Psoas muscle (tissue), 7 donors: ENCODE measurements at regions not wholly inside any gene's neighbourhood (a gene's known extent, or its start where the extent isn't known, plus 50 kb on each side); places are given as distances from the start of the nearest gene placed in this dataset.

Experiments
- ATAC-seq, 4 donors: fragments of 200-7000 bp; cut with Tn5 transposase; one replicate each; pipeline ENCODE4 v1.9.1; 2020; ENCODE audit warnings: moderate library complexity in 3 of 4, mild to moderate bottlenecking in 2 of 4
- DNase-seq, 2 donors: peaks; one replicate each; pipeline ENCODE4 v3.0.0-alpha.2; 2020
- H3K27ac ChIP-seq: fragments of 200-600 bp; one replicate; pipeline ENCODE4 v1.8.0; 2022
- H3K27me3 ChIP-seq, 3 donors: fragments of 200-600 bp in 1 of 3; one replicate each; pipeline versions ENCODE4 v1.6.1 to v1.8.0; 2013 to 2022; ENCODE audit warnings: low read length in 2 of 3, mild to moderate bottlenecking in 2 of 3, moderate library complexity in 1 of 3; ENCODE audit not compliant: insufficient read depth in 3 of 3
- H3K36me3 ChIP-seq, 2 donors: fragments of 200-600 bp in 1 of 2; one replicate each; pipeline versions ENCODE4 v1.6.1 to v1.8.0; 2013 to 2022; ENCODE audit warnings: low read depth in 1 of 2, mild to moderate bottlenecking in 1 of 2, moderate library complexity in 1 of 2; ENCODE audit not compliant: insufficient read depth in 1 of 2
- H3K4me1 ChIP-seq: fragments of 200-600 bp; one replicate; pipeline ENCODE4 v1.8.0; 2022
- H3K4me3 ChIP-seq: fragments of 200-600 bp; one replicate; pipeline ENCODE4 v1.8.0; 2022; ENCODE audit warnings: mild to moderate bottlenecking
- H3K9me3 ChIP-seq: fragments of 200-600 bp; one replicate; pipeline ENCODE4 v1.8.0; 2022
- WGBS, 3 donors: extraction: QIAGEN DNeasy Blood & Tissue Kit; methylation state at CpG; one replicate each; pipeline versions ENCODE4 v1.1.6 to v1.1.7; 2013; 5-methylcytosine and 5-hydroxymethylcytosine counted together
- intact Hi-C, 2 donors: fragments of 100-400 bp; cut with DNase I; formaldehyde crosslinking; loops; one replicate each; pipeline versions ENCODE4 v1.11.0 to v1.14.2; 2022
- TF ChIP-seq, protein P1 (sequence below): fragments of 200-600 bp; IDR thresholded peaks from one replicate; pipeline ENCODE4 v1.8.0; 2022; ENCODE audit warnings: antibody characterized with exemption
- donor health status: healthy with polysubstance abuse.
- donor health status: DM: no; HTN: no; CAD: no; lungs with moderate emphysema.
- donor health status: Bipolar disorder and iron deficiency.
- donor health status: healthy.
- donor health status: DM: yes; HTN: yes; CAD: no.
- donor health status: DM: no; HTN: no; CAD: no.
- donor health status: DM: yes; HTN: yes; CAD: no.

DNA sequence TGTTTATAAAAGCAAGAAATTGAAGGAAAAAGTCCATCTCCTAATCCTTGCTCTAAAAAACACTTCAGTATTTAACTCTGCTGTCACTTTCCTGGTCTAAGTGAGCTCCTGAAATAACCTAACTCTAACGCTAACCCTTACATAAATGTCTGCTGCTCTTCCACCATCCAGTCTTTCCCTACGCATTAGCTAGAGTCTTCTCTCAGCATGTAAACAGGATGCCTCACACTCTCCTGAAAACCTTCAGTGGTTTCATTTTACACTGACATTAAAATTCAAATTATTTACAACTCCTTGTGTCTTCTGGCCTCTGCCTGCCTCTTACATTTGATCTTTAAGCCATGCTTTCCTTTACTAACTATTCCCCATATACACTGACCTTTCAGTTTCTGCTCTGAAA, 697.6 kb upstream of the CXADR start:
- WGBS, 3 donors = 74 to 77% (median 77%) methylated on average over 2 of the region's 2 CpGs

DNA sequence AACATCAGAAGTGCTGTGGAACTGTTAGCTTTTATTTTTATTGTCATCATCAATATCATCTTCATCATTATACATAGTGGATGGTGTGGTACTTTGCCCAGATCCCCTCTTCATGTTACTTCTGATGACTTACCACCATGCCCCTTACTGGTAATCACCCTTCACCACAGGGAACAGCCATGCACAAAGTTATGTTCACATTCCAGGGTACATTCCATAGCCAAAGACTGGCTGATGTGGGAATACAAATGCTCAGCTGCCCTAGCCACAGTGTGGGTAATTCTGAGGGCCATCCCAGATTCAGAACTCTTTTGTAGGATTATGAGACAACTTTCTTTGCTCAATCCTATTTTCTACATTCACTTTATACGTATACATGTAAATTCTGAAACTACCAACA, 691.3 kb upstream of the CXADR start:
- intact Hi-C loops = loop anchor here in 1 of 2 donors (5.0 kb wide), 1 partner anchor 1021 kb away; no protein-coding TSS in a partner anchor
- Histone ChIP-seq H3K36me3 (no peaks in the 10 kb centered on the region), H3K4me1 (no peaks in the 10 kb centered on the region), H3K27ac (no peak overlapping the region), H3K27me3 (no peaks in the 10 kb centered on the region), H3K4me3 (no peak overlapping the region), H3K9me3 (no peaks in the 10 kb centered on the region)
- TF ChIP-seq, protein P1, sequence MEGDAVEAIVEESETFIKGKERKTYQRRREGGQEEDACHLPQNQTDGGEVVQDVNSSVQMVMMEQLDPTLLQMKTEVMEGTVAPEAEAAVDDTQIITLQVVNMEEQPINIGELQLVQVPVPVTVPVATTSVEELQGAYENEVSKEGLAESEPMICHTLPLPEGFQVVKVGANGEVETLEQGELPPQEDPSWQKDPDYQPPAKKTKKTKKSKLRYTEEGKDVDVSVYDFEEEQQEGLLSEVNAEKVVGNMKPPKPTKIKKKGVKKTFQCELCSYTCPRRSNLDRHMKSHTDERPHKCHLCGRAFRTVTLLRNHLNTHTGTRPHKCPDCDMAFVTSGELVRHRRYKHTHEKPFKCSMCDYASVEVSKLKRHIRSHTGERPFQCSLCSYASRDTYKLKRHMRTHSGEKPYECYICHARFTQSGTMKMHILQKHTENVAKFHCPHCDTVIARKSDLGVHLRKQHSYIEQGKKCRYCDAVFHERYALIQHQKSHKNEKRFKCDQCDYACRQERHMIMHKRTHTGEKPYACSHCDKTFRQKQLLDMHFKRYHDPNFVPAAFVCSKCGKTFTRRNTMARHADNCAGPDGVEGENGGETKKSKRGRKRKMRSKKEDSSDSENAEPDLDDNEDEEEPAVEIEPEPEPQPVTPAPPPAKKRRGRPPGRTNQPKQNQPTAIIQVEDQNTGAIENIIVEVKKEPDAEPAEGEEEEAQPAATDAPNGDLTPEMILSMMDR = no peak
- 90 to 94% (median 94%) methylated on average over 1 of the region's 1 CpG for WGBS, 3 donors
- ATAC-seq = no peak
- no peak for DNase-seq

More for the DNA sequence above, 697.6 kb upstream of the CXADR start:
- H3K27me3 ChIP-seq = no peaks in the 10 kb centered on the region
- no peaks in the 10 kb centered on the region for H3K9me3 ChIP-seq
- H3K36me3 ChIP-seq = no peaks in the 10 kb centered on the region
- no peak overlapping the region for H3K4me3 ChIP-seq
- DNase-seq (no peak), ATAC-seq (no peak)
- no peaks in the 10 kb centered on the region for H3K4me1 ChIP-seq
- intact Hi-C loops = no loop called here
- TF ChIP-seq, protein P1 = no peak
- H3K27ac ChIP-seq = no peak overlapping the region

DNA sequence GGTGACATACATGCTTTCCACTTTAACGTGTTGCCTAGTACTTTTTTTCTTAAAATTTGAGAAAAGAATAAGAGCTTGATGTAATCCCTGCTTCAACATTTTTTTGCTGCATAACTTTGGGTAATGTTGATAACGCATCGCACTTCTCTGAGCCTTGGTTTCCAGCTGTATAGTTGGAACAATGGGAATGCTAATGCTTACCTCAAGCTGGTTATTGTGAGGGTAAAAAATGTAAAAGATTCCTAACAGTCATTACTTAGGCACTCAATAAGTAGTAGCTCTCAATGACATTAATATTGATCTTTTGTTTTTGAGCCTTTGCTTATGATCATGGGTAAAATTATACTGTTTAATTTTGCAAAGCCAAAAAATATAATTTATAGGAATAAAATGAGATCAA, 683.3 kb upstream of the CXADR start:
- WGBS, 3 donors = 74 to 83% (median 80%) methylated on average over 3 of the region's 3 CpGs
- intact Hi-C loops = no loop called here
- H3K27me3 ChIP-seq = no peaks in the 10 kb centered on the region
- H3K4me1 ChIP-seq = no peaks in the 10 kb centered on the region
- H3K4me3 ChIP-seq = no peak overlapping the region
- no peaks in the 10 kb centered on the region for H3K36me3 ChIP-seq
- H3K9me3 ChIP-seq = no peaks in the 10 kb centered on the region
- H3K27ac ChIP-seq = no peak overlapping the region
- ATAC-seq (no peak), DNase-seq (no peak)
- TF ChIP-seq, protein P1 = no peak

DNA sequence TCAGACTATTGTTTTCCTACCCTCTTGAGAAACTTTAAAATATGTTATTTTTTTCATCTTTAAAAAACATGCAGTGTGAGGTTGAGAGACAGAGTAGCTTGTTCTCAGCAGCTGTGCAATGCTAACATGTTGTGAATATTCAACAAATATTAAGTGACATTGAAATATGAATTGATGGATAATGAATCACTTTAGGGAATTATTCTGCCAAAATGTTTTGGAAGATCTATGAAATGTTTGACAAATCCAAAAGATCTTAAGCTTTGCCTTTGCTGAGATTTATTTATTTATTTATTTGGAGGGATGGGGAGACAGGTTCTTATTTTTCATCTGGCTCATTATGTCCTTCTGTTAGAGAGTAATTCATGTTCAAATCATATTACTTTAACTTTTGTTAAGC, 680.1 kb upstream of the CXADR start:
- intact Hi-C loops = no loop called here
- TF ChIP-seq, protein P1 = no peak
- Histone ChIP-seq H3K4me1 (peaks cover 5% of the 10 kb centered on the region), H3K36me3 (no peaks in the 10 kb centered on the region), H3K9me3 (no peaks in the 10 kb centered on the region), H3K27me3 (no peaks in the 10 kb centered on the region), H3K27ac (no peak overlapping the region), H3K4me3 (no peak overlapping the region)
- DNase-seq (no peak), ATAC-seq (no peak)

DNA sequence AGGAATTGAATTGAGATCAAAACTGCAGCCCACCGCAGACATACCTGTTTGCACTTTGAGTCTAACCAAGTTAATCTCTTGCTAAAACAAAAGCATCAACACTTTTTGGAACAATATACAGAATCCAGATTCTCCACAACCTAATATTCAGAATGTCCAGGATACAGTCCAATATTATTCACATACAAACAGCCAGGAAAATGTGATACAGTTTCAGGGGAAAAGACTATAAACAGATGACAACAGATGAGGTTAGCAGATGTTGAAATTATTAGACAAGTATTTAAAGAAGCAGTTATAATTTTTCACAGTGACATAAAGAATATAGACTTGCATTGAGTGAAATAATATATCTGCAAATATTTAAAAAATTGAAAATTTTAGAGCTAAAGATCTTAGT, 678.1 kb upstream of the CXADR start:
- whole genome bisulfite sequencing, 3 donors = 43 to 96% (median 74%) methylated on average over 1 of the region's 1 CpG
- Histone ChIP-seq H3K9me3 (no peaks in the 10 kb centered on the region), H3K27ac (no peak overlapping the region), H3K27me3 (no peaks in the 10 kb centered on the region), H3K4me3 (no peak overlapping the region), H3K36me3 (no peaks in the 10 kb centered on the region), H3K4me1 (peaks cover 13% of the 10 kb centered on the region)
- ATAC-seq (no peak), DNase-seq (no peak)
- TF ChIP-seq, protein P1 = no peak
- intact Hi-C loops = no loop called here
